Right forelimb (tissue), 1 donor: ENCODE measurements at regions not wholly inside any gene's neighbourhood (a gene's known extent, or its start where the extent isn't known, plus 50 kb on each side); places are given as distances from the start of the nearest gene placed in this dataset.
"Not testable (repeated sequence)": the region's sequence is repeated elsewhere in the genome, so short reads cannot be mapped to it uniquely, and the experiment has no call there.

Experiments used
- DNase-seq: peaks from one replicate; pipeline ENCODE4 v3.0.0-alpha.2; 2018

DNA sequence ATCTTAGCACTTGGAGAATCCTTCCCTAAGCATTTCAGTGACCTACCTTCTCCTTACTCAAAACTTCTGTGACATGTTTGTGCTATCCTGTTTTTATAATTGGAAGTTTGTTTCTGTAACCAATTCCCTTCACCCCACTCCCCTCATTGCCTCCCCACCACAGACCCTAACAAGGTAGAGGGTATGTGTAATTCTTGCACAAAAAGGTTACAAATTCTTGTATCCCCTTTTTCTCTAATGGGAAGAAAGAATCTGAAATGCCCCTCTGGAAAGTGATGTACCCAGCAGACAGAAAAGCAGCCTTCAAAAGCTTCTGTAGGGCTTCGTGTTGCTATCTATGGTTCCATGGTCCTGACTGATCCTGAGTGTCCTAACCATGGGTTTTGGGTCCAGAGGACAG, 111.7 kb upstream of the TMEM170B start:
- no peak for DNase-seq

GRCh38 chr6:11425431-11425871, 112.1 kb upstream of the TMEM170B start:
- DNase-seq = no peak

DNA sequence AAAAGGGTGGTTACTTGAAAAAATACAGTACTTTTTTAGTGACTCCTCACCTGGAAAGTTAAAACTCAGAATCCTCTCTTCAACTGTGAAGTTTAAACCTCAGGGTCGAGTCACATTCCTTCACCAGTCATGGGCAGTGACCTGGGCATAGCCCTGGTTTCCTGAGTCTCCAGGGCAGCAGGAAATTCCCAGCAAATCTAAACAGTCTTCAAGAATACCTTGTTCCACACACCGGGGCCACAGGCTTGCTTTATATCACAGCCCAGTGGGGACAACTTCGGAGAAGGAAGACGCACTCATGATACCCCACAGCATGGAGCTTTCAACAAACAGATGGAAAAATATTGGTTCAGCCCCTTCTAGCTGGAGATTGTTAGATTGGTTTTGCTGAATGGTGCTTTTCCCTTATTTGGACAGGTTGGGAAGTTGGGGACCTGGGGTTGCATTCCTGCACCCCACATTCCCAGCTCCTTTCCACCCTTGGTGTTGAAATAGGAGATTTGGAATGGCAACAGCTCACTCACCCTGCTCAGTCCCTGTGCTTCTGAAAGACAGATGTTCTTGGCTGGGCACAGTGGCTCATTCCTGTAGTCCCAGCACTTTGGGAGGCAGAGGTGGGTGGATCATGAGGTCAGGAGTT, 113.0 kb upstream of the TMEM170B start:
- DNase-seq = no peak

DNA sequence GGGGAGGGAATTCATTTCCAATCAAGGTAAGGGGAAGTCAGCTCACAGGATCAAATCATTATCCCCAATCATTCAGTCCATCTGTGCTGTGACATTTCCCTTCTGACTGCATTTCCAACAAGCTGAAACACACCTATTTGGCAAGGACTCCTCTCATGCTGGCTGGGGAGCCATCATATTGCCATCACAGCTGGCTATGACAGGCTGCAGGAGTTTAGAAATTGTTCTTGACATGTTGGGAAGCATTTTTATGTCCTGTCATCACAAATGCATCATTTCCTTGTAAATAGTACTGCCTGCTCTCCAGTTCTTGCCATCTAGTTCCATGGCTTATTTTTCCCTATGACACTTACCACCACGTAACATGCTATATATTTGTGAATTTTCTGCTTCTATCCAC, 113.9 kb upstream of the TMEM170B start:
- DNase-seq = no peak

GRCh38 chr6:11423072-11423471, 114.5 kb upstream of the TMEM170B start:
- no peak for DNase-seq

GRCh38 chr6:11419763-11420453, 117.6 kb upstream of the TMEM170B start:
- DNase-seq = no peak

- no peak for DNase-seq
These were observed 119.2 kb upstream of the TMEM170B start for GRCh38 chr6:11418290-11418905.

GRCh38 chr6:11416936-11417576, 120.5 kb upstream of the TMEM170B start:
- no peak for DNase-seq

- DNase-seq = not testable (repeated sequence)
These were observed 121.2 kb upstream of the TMEM170B start for GRCh38 chr6:11416099-11416935.

GRCh38 chr6:11415557-11415956, 122.0 kb upstream of the TMEM170B start:
- DNase-seq = no peak

DNA sequence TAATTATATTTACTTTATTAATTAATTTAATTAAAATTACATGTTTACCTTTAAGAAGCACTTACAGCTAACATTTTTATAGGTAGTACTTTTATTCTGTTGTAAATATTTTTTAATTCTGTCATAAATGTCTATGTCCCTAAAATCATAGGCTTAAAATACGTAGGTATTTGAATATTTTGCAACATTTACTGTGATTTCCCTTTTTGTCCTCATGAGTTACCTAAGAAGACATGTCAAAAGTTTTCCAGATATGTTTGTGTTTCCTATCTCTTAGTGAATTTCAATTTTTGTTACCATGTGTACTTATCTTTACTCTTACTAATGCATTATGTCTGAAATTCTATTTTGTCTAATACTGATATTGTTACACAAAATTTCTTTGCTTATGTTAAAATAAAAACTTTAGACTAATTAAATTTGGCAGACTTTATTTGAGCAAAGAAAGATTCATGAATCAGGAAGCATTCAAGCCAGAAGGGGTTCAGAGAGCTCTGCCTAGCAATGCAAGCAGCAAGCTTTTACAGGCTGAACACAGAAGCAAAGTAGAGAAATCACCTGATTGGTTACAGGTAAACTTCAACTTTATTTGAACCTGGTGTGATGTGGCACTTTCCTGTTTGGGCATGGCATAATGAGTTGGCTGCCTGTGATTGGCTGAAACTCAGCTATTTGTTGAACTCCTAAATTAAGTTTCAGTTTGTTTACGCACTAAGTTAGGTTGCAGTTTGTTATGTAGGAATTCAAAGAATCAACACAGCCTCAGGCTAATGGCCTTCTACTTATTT, 123.2 kb upstream of the TMEM170B start:
- no peak for DNase-seq

GRCh38 chr6:11413728-11414127, 123.8 kb upstream of the TMEM170B start:
- no peak for DNase-seq

GRCh38 chr6:11413117-11413687, 124.3 kb upstream of the TMEM170B start:
- no peak for DNase-seq

DNA sequence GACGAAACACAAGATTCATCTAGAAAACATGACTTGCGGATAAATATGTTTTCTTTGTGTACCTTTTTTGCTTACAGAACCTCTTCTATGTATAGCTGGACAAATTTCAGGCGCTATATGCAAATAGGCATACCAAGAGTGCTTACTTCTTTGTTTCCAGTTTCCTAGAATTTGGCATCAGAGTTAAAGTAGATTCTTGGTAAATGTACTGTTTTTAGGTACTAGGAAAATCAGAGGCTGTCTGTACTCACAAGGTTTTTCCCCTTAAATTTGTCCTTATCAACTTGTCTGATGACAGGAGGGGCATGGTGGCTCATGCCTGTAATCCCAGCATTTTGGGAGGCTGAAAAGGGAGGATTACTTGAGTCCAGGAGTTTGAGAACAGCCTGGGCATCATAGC, 124.9 kb upstream of the TMEM170B start:
- no peak for DNase-seq

DNA sequence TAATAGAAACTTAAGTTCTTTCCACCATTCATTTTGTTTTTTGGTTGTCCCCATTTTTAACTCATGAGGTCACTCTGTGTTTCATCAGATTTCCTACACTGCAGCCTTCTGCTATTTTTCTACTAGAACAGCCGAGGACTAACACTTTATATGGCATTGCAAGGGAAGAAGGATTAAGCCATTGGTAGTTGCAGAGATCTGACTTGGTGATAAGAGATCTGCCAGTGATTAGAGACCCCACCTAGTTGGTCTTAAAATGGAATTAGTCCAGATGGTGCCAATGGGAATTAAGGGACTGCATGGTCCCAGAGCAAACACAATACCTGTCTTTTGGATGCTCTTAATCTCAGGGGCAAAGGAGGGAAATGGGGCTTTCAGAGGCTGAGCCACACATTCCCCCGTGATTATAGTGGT, 125.5 kb upstream of the TMEM170B start:
- no peak for DNase-seq

DNA sequence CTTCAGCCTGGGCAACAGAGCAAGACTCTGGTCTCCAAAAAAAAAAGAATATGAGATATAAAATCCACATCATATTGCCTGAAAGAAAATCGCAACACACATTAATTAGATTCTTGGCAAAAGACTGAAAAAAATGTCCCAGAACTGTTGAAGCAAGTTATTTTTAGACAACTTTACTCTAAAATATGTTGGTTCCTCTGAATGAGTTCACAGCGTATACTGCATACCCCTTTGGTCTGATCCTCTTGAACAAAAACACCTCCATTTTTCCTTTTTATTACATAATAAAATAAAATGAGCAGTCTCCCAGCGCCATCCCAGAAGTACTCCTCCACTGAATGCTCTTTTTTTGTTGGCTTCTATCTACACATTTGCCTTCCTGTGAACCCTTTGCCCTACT, 126.0 kb upstream of the TMEM170B start:
- DNase-seq = no peak

DNA sequence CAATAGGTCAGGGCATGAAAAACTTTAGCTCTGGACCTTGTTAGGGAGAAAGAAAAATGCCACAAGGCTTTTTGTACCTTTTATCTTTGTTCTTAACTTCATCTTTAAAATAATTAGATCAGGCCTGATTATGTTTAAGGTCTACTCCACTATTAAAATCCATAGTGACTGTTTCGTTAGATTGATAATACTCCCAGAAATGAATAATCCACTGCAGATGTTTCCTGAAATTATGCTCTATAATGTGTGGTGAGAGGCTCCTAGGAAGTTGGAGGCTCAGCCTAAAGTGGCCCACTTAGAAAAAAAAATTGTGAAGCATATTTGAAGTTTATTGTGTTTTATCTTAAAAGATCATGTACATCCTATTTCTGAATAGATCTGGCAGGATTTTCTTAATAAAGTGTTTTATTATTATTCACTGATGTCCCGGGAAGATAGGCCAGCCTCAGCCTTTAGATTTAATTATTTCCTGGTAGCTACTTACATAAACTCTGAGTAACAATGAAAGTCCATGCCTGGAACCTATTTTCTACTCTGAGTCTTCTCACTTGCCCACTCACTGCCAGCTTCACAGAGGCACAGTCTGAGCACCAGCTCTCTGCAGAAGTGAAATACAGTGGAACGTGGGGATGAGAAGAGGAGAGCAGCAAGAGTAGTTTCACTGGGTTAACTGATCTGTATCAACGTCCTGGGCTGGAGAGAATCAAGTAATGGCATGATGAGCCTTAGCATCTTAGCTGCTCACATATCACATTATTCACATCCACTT, 126.8 kb upstream of the TMEM170B start:
- no peak for DNase-seq

DNA sequence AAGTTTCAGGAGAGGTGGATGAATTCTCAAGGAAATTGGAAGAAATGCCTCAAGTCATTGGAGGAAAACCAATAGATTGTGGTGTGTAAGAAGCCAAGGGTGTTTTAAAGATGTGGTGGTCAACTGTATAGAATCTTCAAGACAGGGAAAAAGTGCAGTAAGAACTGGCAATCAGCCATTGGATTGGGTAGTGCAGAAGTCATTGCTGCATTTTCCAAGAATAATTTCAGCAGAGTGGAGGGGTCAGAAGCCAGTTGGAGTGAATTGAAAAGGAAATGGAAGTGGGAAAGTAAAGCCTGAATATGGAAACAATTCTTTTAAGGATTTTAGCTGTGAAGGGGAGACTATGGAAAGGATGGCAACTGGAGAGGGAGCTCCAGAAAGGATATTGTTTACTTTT, 128.2 kb upstream of the TMEM170B start:
- DNase-seq = no peak

DNA sequence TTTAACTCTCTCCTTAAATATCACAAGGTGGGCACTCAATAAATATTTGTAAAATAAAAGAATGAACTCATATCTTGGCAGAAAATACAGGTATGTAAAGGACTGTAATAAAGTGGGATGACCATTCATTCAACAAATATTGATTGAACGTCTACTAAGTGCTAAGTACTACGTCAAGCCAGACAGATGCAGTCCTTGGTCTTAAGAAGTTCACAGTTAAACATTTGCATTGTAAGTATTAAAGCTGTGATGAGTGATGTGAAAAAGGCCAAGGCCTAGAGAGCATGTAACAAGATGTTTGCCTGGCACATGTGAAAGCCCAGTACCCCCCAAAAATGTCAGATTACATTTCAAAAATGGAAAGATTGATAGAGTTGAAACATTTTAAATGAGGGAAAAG, 130.1 kb upstream of the TMEM170B start:
- no peak for DNase-seq

DNA sequence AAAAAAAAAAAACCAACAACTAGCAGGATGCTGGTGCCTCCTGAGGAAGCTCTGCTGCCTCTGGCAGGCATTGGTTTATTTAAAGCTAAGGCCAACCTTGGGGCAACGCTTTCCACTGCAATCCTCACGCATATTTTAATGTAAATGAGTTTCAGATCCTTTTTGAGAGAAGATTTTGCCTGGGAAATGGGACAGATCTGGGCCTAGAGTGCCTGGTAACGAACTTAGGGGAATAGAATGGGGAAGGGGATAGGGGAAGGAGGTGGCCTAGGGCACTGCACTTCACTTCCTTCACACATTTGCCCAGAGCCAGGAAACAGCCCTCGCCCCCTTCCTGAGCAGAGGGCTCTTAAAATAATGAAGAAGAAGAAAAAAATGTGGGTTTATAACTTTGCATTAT, 132.7 kb upstream of the TMEM170B start:
- DNase-seq = no peak

GRCh38 chr6:11404081-11404480, 133.5 kb upstream of the TMEM170B start:
- no peak for DNase-seq
